HL-60 (cell line): ENCODE measurements at regions not wholly inside any gene's neighbourhood (a gene's known extent, or its start where the extent isn't known, plus 50 kb on each side); places are given as distances from the start of the nearest gene placed in this dataset.

ENCODE experiments used
- DNase-seq, 2 experiments: peaks; one replicate each; pipeline ENCODE4 v3.0.0-alpha.2; 2010 to 2020; ENCODE audit warnings: low read depth in 1 of 2, low spot score in 1 of 2
- H3K27ac ChIP-seq: fragments of 250-450 bp; sonication (Bioruptor Pico); replicated peaks from 2 replicates; pipeline ENCODE4 v1.5.1; 2020; ENCODE audit warnings: mild to moderate bottlenecking, moderate library complexity
- H3K27me3 ChIP-seq: fragments of 250-450 bp; sonication (Bioruptor Pico); 2 replicates; pipeline ENCODE4 v1.5.1; 2021; ENCODE audit warnings: mild to moderate bottlenecking, moderate library complexity; ENCODE audit not compliant: insufficient read depth, poor library complexity, severe bottlenecking
- H3K4me3 ChIP-seq: replicated peaks from 2 replicates; pipeline ENCODE4 v1.5.1; 2011; ENCODE audit warnings: mild to moderate bottlenecking, control low read depth, low read length; ENCODE audit not compliant: insufficient read depth
- GABPA ChIP-seq: IDR thresholded peaks from 2 replicates; pipeline ENCODE4 v1.6.1; 2012; ENCODE audit warnings: low read depth
- POLR2AphosphoS5 ChIP-seq: IDR thresholded peaks from 2 replicates; pipeline ENCODE4 v1.6.1; 2012; ENCODE audit warnings: low read depth
- SPI1 ChIP-seq: IDR thresholded peaks from 2 replicates; pipeline ENCODE4 v1.6.1; 2012; ENCODE audit warnings: low read depth, mild to moderate bottlenecking, borderline replicate concordance
- TF ChIP-seq, protein P1 (sequence below): IDR thresholded peaks from one replicate; pipeline ENCODE4 v1.5.1; 2011; ENCODE audit warnings: low read length, control low read depth, inconsistent platforms; ENCODE audit not compliant: insufficient read depth
- TF ChIP-seq, protein P2 (sequence below): IDR thresholded peaks from 2 replicates; pipeline ENCODE4 v1.6.1; 2012; ENCODE audit warnings: low read depth; ENCODE audit not compliant: insufficient replicate concordance

DNA sequence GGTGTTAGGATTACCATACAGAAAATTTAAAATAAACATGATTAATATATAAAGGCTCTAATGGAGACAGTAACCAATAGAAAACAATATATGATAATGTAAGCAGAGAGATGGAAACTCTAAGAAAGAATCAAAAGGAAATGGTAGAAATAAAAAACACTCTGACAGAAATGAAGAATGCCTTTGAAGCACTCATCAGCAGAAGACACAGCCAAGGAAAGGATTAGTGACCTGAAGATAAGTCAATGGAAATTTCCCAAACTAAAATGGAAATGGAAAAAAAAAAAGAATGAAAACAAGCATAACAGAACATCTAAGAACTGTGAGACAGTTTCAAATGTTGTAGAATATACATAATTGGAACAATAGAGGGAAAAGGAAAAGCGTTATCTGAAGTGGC, 302.6 kb downstream of the DRD1 start:
- no peak for DNase-seq
- no peak for TF ChIP-seq POLR2AphosphoS5
- TF ChIP-seq GABPA, result no peak
- TF ChIP-seq, protein P1, sequence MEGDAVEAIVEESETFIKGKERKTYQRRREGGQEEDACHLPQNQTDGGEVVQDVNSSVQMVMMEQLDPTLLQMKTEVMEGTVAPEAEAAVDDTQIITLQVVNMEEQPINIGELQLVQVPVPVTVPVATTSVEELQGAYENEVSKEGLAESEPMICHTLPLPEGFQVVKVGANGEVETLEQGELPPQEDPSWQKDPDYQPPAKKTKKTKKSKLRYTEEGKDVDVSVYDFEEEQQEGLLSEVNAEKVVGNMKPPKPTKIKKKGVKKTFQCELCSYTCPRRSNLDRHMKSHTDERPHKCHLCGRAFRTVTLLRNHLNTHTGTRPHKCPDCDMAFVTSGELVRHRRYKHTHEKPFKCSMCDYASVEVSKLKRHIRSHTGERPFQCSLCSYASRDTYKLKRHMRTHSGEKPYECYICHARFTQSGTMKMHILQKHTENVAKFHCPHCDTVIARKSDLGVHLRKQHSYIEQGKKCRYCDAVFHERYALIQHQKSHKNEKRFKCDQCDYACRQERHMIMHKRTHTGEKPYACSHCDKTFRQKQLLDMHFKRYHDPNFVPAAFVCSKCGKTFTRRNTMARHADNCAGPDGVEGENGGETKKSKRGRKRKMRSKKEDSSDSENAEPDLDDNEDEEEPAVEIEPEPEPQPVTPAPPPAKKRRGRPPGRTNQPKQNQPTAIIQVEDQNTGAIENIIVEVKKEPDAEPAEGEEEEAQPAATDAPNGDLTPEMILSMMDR, result no peak
- no peak for TF ChIP-seq SPI1
- TF ChIP-seq, protein P2, sequence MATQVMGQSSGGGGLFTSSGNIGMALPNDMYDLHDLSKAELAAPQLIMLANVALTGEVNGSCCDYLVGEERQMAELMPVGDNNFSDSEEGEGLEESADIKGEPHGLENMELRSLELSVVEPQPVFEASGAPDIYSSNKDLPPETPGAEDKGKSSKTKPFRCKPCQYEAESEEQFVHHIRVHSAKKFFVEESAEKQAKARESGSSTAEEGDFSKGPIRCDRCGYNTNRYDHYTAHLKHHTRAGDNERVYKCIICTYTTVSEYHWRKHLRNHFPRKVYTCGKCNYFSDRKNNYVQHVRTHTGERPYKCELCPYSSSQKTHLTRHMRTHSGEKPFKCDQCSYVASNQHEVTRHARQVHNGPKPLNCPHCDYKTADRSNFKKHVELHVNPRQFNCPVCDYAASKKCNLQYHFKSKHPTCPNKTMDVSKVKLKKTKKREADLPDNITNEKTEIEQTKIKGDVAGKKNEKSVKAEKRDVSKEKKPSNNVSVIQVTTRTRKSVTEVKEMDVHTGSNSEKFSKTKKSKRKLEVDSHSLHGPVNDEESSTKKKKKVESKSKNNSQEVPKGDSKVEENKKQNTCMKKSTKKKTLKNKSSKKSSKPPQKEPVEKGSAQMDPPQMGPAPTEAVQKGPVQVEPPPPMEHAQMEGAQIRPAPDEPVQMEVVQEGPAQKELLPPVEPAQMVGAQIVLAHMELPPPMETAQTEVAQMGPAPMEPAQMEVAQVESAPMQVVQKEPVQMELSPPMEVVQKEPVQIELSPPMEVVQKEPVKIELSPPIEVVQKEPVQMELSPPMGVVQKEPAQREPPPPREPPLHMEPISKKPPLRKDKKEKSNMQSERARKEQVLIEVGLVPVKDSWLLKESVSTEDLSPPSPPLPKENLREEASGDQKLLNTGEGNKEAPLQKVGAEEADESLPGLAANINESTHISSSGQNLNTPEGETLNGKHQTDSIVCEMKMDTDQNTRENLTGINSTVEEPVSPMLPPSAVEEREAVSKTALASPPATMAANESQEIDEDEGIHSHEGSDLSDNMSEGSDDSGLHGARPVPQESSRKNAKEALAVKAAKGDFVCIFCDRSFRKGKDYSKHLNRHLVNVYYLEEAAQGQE, result no peak
- Histone ChIP-seq H3K27ac (no peak overlapping the region), H3K4me3 (no peak overlapping the region), H3K27me3 (no peaks in the 10 kb centered on the region)

DNA sequence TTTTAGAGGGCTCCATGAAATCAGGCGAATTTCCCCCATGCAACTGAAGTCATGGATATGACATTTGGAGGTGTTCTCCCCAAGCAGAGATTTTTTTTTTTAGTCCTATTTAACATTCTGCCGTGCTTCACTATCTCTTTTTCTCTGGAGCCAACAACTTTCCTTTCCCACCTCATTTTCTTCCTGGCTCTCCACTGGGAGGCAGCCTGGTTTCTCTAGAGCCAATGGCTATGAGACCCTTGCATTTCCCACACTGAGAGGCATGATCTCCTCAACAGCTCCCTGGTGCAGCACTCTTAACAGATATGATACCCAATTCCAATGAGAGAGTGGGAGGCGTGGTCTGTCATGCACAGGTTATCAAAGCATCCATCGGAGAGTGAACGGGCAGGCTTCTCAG, 310.8 kb downstream of the DRD1 start:
- no peak overlapping the region for H3K4me3 ChIP-seq
- H3K27me3 ChIP-seq, result no peaks in the 10 kb centered on the region
- DNase-seq, result no peak
- no peak overlapping the region for H3K27ac ChIP-seq
- TF ChIP-seq SPI1, result no peak
- TF ChIP-seq GABPA, result no peak
- TF ChIP-seq, protein P2, result no peak

DNA sequence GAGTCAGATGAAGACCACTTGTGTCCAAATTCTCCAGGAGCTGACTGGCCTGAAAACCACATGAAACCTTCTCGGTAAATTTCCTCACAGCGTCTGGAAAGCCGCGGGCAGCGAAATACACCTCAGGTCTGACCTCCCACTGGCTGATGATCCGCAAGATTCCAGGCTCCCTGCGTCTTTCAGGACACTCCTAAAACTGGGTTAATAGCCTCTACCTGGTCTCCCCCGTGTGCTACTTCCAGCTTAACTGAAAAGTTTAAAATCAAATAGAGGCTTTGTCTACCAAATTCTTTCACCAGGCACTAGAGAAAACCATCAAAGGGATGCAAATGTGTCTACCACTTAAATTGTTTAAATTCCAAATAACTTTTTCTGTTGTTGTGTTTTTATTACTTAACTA, 312.6 kb downstream of the DRD1 start:
- Histone ChIP-seq H3K27ac (no peak overlapping the region), H3K27me3 (no peaks in the 10 kb centered on the region)
- no peak for DNase-seq

More for the DNA sequence above, 312.6 kb downstream of the DRD1 start:
- no peak for TF ChIP-seq GABPA
- no peak for TF ChIP-seq POLR2AphosphoS5
- TF ChIP-seq SPI1, result no peak
- TF ChIP-seq, protein P2, result no peak
- TF ChIP-seq, protein P1, result no peak
- no peak overlapping the region for H3K4me3 ChIP-seq
